GM23338 (cell line): ENCODE measurements at regions not wholly inside any gene's neighbourhood (a gene's known extent, or its start where the extent isn't known, plus 50 kb on each side); places are given as distances from the start of the nearest gene placed in this dataset.

Experiments used
- ATAC-seq: fragments of 200-7000 bp; cut with Tn5 transposase; 3 replicates; pipeline ENCODE4 v1.9.1; 2020
- DNase-seq: peaks from one replicate; pipeline ENCODE4 v3.0.0-alpha.2; 2015; ENCODE audit warnings: low spot score
- H2AFZ ChIP-seq: fragments of 200-600 bp; sonication (generic); 2 replicates; pipeline ENCODE4 v1.8.0; 2016; ENCODE audit warnings: antibody characterized with exemption, mild to moderate bottlenecking, moderate library complexity
- H3F3A ChIP-seq: fragments of 200-600 bp; sonication (generic); replicated peaks from 2 replicates; pipeline ENCODE4 v1.8.0; 2017; ENCODE audit warnings: antibody characterized with exemption, mixed run types, low read depth
- H3K27ac ChIP-seq: fragments of 200-600 bp; sonication (generic); 2 replicates; pipeline ENCODE4 v1.6.1; 2016; ENCODE audit warnings: low read depth
- H3K27me3 ChIP-seq: fragments of 200-600 bp; sonication (generic); 2 replicates; pipeline ENCODE4 v1.8.0; 2016; ENCODE audit warnings: mild to moderate bottlenecking, mixed run types, moderate library complexity; ENCODE audit not compliant: insufficient read depth
- H3K36me3 ChIP-seq: fragments of 200-600 bp; sonication (generic); 2 replicates; pipeline ENCODE4 v1.8.0; 2016; ENCODE audit warnings: mild to moderate bottlenecking; ENCODE audit not compliant: insufficient read depth
- H3K4me1 ChIP-seq: fragments of 200-600 bp; sonication (generic); 2 replicates; pipeline ENCODE4 v1.8.0; 2016; ENCODE audit warnings: mild to moderate bottlenecking, moderate library complexity; ENCODE audit not compliant: insufficient read depth
- H3K4me2 ChIP-seq: fragments of 200-600 bp; sonication (generic); 2 replicates; pipeline ENCODE4 v1.7.1; 2017; ENCODE audit warnings: mixed run types
- H3K4me3 ChIP-seq: fragments of 200-600 bp; sonication (generic); 2 replicates; pipeline ENCODE4 v1.6.1; 2016; ENCODE audit warnings: mixed run types
- H3K79me2 ChIP-seq: fragments of 200-600 bp; sonication (generic); replicated peaks from 2 replicates; pipeline ENCODE4 v1.8.0; 2017; ENCODE audit warnings: mild to moderate bottlenecking; ENCODE audit not compliant: insufficient read depth
- H3K9me2 ChIP-seq: fragments of 200-600 bp; sonication (generic); 2 replicates; pipeline ENCODE4 v1.8.0; 2017; ENCODE audit not compliant: insufficient read depth
- H4K20me1 ChIP-seq: fragments of 200-600 bp; sonication (generic); replicated peaks from 2 replicates; pipeline ENCODE4 v1.8.0; 2017; ENCODE audit warnings: mild to moderate bottlenecking; ENCODE audit not compliant: insufficient read depth
- H3K27ac Mint-ChIP-seq: 2 replicates; pipeline ENCODE4 v1.8.0; 2020; ENCODE audit warnings: inconsistent platforms, mild to moderate bottlenecking, moderate library complexity, mixed read lengths
- H3K27me3 Mint-ChIP-seq: 3 replicates; pipeline ENCODE4 v1.8.0; 2022; ENCODE audit warnings: low read depth, mild to moderate bottlenecking, moderate library complexity, mixed read lengths, inconsistent platforms; ENCODE audit not compliant: insufficient read depth, poor library complexity
- H3K36me3 Mint-ChIP-seq: 3 replicates; pipeline ENCODE4 v1.8.0; 2021; ENCODE audit warnings: low read depth, mild to moderate bottlenecking, inconsistent platforms, moderate library complexity, mixed read lengths
- H3K4me1 Mint-ChIP-seq: 3 replicates; pipeline ENCODE4 v1.8.0; 2020; ENCODE audit warnings: mild to moderate bottlenecking, inconsistent platforms, mixed read lengths
- H3K4me3 Mint-ChIP-seq: 3 replicates; pipeline ENCODE4 v1.8.0; 2021; ENCODE audit warnings: moderate library complexity, mild to moderate bottlenecking, inconsistent platforms, mixed read lengths
- H3K9me3 Mint-ChIP-seq: 3 replicates; pipeline ENCODE4 v1.8.0; 2020; ENCODE audit warnings: moderate library complexity, mild to moderate bottlenecking, inconsistent platforms, mixed read lengths
- CREB1 ChIP-seq: fragments of 250-450 bp; sonication (Bioruptor Pico); IDR thresholded peaks from 2 replicates; pipeline ENCODE4 v1.5.0; 2020; ENCODE audit warnings: low read depth, mild to moderate bottlenecking, moderate library complexity
- CTCF ChIP-seq, 2 experiments: fragments of 200-600 bp in 1 of 2; sonication (generic) in 1 of 2; conservative IDR thresholded peaks; 2 replicates each; pipeline versions ENCODE4 v1.5.1 to v1.6.1; 2016 to 2017; ENCODE audit warnings: antibody characterized with exemption in 2 of 2, low read depth in 2 of 2, mild to moderate bottlenecking in 2 of 2, moderate library complexity in 1 of 2
- EZH2 ChIP-seq: fragments of 200-600 bp; sonication (generic); IDR thresholded peaks from one replicate; pipeline ENCODE4 v1.8.0; 2017; ENCODE audit warnings: antibody characterized with exemption, mild to moderate bottlenecking, low read depth; ENCODE audit not compliant: unreplicated experiment
- EZH2phosphoT487 ChIP-seq: fragments of 200-600 bp; sonication (generic); IDR thresholded peaks from one replicate; pipeline ENCODE4 v1.8.1; 2018; ENCODE audit warnings: antibody characterized with exemption; ENCODE audit not compliant: unreplicated experiment
- JUNB ChIP-seq: IDR thresholded peaks from one replicate; pipeline ENCODE4 v1.6.1; 2016; ENCODE audit warnings: antibody characterized with exemption; ENCODE audit not compliant: unreplicated experiment
- NANOG ChIP-seq: IDR thresholded peaks from 2 replicates; pipeline ENCODE4 v1.6.1; 2016; ENCODE audit warnings: antibody characterized with exemption, borderline replicate concordance
- POLR2AphosphoS5 ChIP-seq: IDR thresholded peaks from 2 replicates; pipeline ENCODE4 v1.6.1; 2016; ENCODE audit warnings: antibody characterized with exemption, low read depth
- REST ChIP-seq: IDR thresholded peaks from one replicate; pipeline ENCODE4 v1.6.1; 2018; ENCODE audit warnings: antibody characterized with exemption; ENCODE audit not compliant: unreplicated experiment
- STAT1 ChIP-seq: IDR thresholded peaks from one replicate; pipeline ENCODE4 v1.6.1; 2016; ENCODE audit warnings: antibody characterized with exemption; ENCODE audit not compliant: unreplicated experiment
- ZNF114 ChIP-seq: fragments of 250-450 bp; sonication (Bioruptor Pico); IDR thresholded peaks from 2 replicates; pipeline ENCODE4 v1.5.0; 2020; ENCODE audit warnings: mild to moderate bottlenecking, moderate library complexity
- ZNF331 ChIP-seq: fragments of 250-450 bp; sonication (Bioruptor Pico); IDR thresholded peaks from 2 replicates; pipeline ENCODE4 v1.5.0; 2020; ENCODE audit warnings: low read depth, mild to moderate bottlenecking, moderate library complexity
- ZNF462 ChIP-seq: fragments of 250-450 bp; sonication (Bioruptor Pico); IDR thresholded peaks from 2 replicates; pipeline ENCODE4 v1.5.0; 2020; ENCODE audit warnings: mild to moderate bottlenecking, moderate library complexity
- TF ChIP-seq, protein P1 (sequence below): IDR thresholded peaks from 2 replicates; pipeline ENCODE4 v1.6.1; 2016; ENCODE audit warnings: antibody characterized with exemption

DNA sequence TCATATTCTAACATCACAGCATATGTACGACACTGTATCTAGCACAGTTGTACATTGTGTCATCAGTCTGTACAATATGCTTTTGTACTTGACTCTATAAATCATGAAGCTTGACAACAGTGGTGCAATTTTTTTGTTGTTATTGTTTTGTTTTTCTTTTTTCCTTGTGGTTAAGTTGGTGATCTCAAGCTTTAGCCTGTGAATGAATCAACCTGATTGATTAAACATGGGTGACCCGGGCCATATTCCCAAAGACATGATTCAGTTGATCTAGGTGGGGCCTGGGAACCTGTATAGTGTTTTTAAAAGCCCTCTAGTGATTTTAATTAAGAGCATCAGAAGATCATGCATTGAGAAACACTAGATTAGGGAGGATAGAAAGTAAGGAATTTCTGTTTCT lies 101.8 kb upstream of the AADACL2 start:
- Mint-ChIP-seq H3K36me3 (no peaks in the 10 kb centered on the region), H3K9me3 (no peaks in the 10 kb centered on the region), H3K27me3 (no peaks in the 10 kb centered on the region), H3K4me1 (no peaks in the 10 kb centered on the region), H3K27ac (no peak overlapping the region), H3K4me3 (no peak overlapping the region)
- H3K27ac ChIP-seq, result no peak overlapping the region
- H3K4me3 ChIP-seq, result no peak overlapping the region
- H3K4me1 ChIP-seq, result no peaks in the 10 kb centered on the region
- no peak overlapping the region for H2AFZ ChIP-seq
- TF ChIP-seq JUNB, result no peak
- TF ChIP-seq ZNF114 (CRISPR knock-in tag), result no peak
- TF ChIP-seq REST, result no peak
- TF ChIP-seq CTCF (conservative IDR thresholded peaks at IDR 0.05; ENCODE audit: low read depth in 2 of 2), result no peak
- TF ChIP-seq STAT1, result no peak
- TF ChIP-seq ZNF462 (CRISPR knock-in tag), result no peak
- TF ChIP-seq EZH2phosphoT487, result no peak
- TF ChIP-seq CREB1 (CRISPR knock-in tag), result no peak
- no peak for TF ChIP-seq NANOG
- TF ChIP-seq, protein P1, sequence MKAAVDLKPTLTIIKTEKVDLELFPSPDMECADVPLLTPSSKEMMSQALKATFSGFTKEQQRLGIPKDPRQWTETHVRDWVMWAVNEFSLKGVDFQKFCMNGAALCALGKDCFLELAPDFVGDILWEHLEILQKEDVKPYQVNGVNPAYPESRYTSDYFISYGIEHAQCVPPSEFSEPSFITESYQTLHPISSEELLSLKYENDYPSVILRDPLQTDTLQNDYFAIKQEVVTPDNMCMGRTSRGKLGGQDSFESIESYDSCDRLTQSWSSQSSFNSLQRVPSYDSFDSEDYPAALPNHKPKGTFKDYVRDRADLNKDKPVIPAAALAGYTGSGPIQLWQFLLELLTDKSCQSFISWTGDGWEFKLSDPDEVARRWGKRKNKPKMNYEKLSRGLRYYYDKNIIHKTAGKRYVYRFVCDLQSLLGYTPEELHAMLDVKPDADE, result no peak
- TF ChIP-seq EZH2, result no peak
- TF ChIP-seq ZNF331 (CRISPR knock-in tag), result no peak
- TF ChIP-seq POLR2AphosphoS5, result no peak
- H3K79me2 ChIP-seq, result no peaks in the 10 kb centered on the region
- no peaks in the 10 kb centered on the region for H3K36me3 ChIP-seq
- no peaks in the 10 kb centered on the region for H3F3A ChIP-seq
- H4K20me1 ChIP-seq, result no peaks in the 10 kb centered on the region
- 0 out of 2 replicates have a peak, but pooled peaks cover 9% of the 10 kb centered on the region for H3K9me2 ChIP-seq
- no peak for DNase-seq
- no peak for ATAC-seq
- H3K4me2 ChIP-seq, result no peak overlapping the region
- H3K27me3 ChIP-seq, result no peaks in the 10 kb centered on the region
